DOHH2 (cell line): ENCODE measurements at regions not wholly inside any gene's neighbourhood (a gene's known extent, or its start where the extent isn't known, plus 50 kb on each side); places are given as distances from the start of the nearest gene placed in this dataset.

Source experiments
- H3F3A ChIP-seq: fragments of 200-600 bp; sonication (generic), shearing (Covaris generic); 2 replicates; pipeline ENCODE4 v1.6.0; 2016; ENCODE audit warnings: antibody characterized with exemption, mild to moderate bottlenecking; ENCODE audit not compliant: control insufficient read depth, insufficient read depth
- H3K27ac ChIP-seq: fragments of 200-600 bp; sonication (generic); 2 replicates; pipeline ENCODE4 v1.5.1; 2014; ENCODE audit warnings: low read depth, mild to moderate bottlenecking, low read length, moderate library complexity
- H3K27me3 ChIP-seq: fragments of 200-600 bp; sonication (generic); 2 replicates; pipeline ENCODE4 v1.6.1; 2014; ENCODE audit warnings: mild to moderate bottlenecking, low read length, mixed read lengths; ENCODE audit not compliant: control insufficient read depth
- H3K36me3 ChIP-seq: fragments of 200-600 bp; sonication (generic); 2 replicates; pipeline ENCODE4 v1.6.1; 2014; ENCODE audit warnings: mild to moderate bottlenecking, low read length, moderate library complexity, mixed read lengths; ENCODE audit not compliant: control insufficient read depth
- H3K4me1 ChIP-seq: fragments of 200-600 bp; sonication (generic); 2 replicates; pipeline ENCODE4 v1.6.1; 2014; ENCODE audit warnings: mild to moderate bottlenecking, low read length, mixed read lengths; ENCODE audit not compliant: control insufficient read depth
- H3K4me2 ChIP-seq: fragments of 200-600 bp; sonication (generic); 2 replicates; pipeline ENCODE4 v1.6.0; 2014; ENCODE audit warnings: mild to moderate bottlenecking, low read length, moderate library complexity
- H3K4me3 ChIP-seq: fragments of 200-600 bp; sonication (generic); 2 replicates; pipeline ENCODE4 v1.5.1; 2014; ENCODE audit warnings: mild to moderate bottlenecking, low read length, mixed read lengths
- H3K79me2 ChIP-seq: fragments of 200-600 bp; sonication (generic); 2 replicates; pipeline ENCODE4 v1.6.1; 2014; ENCODE audit warnings: mild to moderate bottlenecking, low read length, mixed read lengths; ENCODE audit not compliant: control insufficient read depth
- H3K9me2 ChIP-seq: fragments of 200-600 bp; sonication (generic); replicated peaks from 2 replicates; pipeline ENCODE4 v1.6.1; 2014; ENCODE audit warnings: mild to moderate bottlenecking, low read length, mixed read lengths; ENCODE audit not compliant: control insufficient read depth
- H3K9me3 ChIP-seq: fragments of 200-600 bp; sonication (generic); 2 replicates; pipeline ENCODE4 v1.6.1; 2014; ENCODE audit warnings: antibody characterized with exemption, low read length, mixed read lengths; ENCODE audit not compliant: control insufficient read depth, insufficient read depth
- H4K20me1 ChIP-seq: fragments of 200-600 bp; sonication (generic); 2 replicates; pipeline ENCODE4 v1.6.0; 2014; ENCODE audit warnings: low read depth, mild to moderate bottlenecking, antibody characterized with exemption, low read length, moderate library complexity; ENCODE audit not compliant: control insufficient read depth, insufficient read depth
- EZH2phosphoT487 ChIP-seq: fragments of 200-600 bp; sonication (generic); IDR thresholded peaks from 2 replicates; pipeline ENCODE4 v1.6.1; 2017; ENCODE audit warnings: borderline replicate concordance, mild to moderate bottlenecking, antibody characterized with exemption, low read length, moderate library complexity, mixed read lengths
- TF ChIP-seq, protein P1 (sequence below): fragments of 200-600 bp; sonication (generic); IDR thresholded peaks from one replicate; pipeline ENCODE4 v1.5.1; 2014; ENCODE audit warnings: antibody characterized with exemption, mild to moderate bottlenecking, low read depth, low read length; ENCODE audit not compliant: poor library complexity, severe bottlenecking

DNA sequence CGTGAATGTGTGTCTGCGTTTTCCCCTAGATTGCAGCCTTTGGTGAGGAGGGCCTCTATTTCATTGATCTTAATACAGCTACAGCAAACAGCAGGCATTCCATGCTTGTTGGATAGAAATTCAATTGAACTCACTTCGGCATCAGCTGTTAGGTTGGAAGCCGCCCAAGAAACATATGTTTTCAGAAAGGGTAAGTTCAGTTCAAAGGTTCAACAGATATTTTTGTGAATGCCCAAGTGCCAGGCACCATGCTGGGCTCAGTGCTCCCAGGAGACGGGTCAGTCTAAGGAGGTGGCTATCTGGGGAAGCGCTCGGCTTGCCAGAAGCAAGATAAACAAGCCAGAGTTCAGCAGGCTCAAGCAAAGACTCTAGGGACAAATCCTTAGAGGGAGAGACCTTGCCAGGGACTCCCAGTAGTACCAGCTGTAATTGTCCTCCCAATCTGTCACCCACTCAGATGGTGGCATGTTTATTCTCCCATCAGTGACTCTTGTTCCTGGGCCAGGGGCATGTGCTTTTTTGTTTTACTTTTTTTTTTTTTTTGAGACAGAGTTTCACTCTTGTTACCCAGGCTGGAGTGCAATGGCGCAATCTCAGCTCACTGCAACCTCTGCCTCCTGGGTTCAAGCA is 64.5 kb upstream of the LARGE1 start:
- no peaks in the 10 kb centered on the region for H3K36me3 ChIP-seq
- H3K4me2 ChIP-seq = no peak overlapping the region
- no peaks in the 10 kb centered on the region for H3K27me3 ChIP-seq
- H3K9me2 ChIP-seq = no peaks in the 10 kb centered on the region
- H4K20me1 ChIP-seq = no peaks in the 10 kb centered on the region
- H3K4me1 ChIP-seq = no peaks in the 10 kb centered on the region
- no peaks in the 10 kb centered on the region for H3K9me3 ChIP-seq
- H3F3A ChIP-seq = no peaks in the 10 kb centered on the region
- TF ChIP-seq EZH2phosphoT487 = no peak
- TF ChIP-seq, protein P1, sequence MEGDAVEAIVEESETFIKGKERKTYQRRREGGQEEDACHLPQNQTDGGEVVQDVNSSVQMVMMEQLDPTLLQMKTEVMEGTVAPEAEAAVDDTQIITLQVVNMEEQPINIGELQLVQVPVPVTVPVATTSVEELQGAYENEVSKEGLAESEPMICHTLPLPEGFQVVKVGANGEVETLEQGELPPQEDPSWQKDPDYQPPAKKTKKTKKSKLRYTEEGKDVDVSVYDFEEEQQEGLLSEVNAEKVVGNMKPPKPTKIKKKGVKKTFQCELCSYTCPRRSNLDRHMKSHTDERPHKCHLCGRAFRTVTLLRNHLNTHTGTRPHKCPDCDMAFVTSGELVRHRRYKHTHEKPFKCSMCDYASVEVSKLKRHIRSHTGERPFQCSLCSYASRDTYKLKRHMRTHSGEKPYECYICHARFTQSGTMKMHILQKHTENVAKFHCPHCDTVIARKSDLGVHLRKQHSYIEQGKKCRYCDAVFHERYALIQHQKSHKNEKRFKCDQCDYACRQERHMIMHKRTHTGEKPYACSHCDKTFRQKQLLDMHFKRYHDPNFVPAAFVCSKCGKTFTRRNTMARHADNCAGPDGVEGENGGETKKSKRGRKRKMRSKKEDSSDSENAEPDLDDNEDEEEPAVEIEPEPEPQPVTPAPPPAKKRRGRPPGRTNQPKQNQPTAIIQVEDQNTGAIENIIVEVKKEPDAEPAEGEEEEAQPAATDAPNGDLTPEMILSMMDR = no peak
- H3K4me3 ChIP-seq = no peak overlapping the region
- H3K79me2 ChIP-seq = no peaks in the 10 kb centered on the region
- H3K27ac ChIP-seq = no peak overlapping the region

DNA sequence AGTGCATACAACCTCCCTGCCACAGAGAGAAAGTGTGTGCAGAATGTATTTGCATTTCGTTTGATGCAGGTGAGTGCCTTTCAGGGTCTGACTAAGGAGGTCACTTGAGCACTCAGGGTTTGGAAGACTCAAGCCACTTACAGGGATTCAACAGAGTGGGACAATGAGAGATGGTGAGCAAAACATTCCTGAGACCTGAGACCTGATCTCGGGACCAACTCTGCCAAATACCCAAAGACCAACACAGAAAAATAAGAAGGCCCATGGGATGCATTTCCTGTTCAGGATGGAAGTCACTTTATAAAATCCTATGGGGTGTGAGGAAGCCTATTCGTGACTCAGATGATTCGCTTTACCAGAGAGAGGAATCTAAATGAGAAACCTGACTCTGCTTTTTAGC is 65.2 kb upstream of the LARGE1 start:
- H3K9me3 ChIP-seq = no peaks in the 10 kb centered on the region
- no peaks in the 10 kb centered on the region for H4K20me1 ChIP-seq
- H3F3A ChIP-seq = no peaks in the 10 kb centered on the region
- no peak overlapping the region for H3K4me2 ChIP-seq
- H3K4me1 ChIP-seq = no peaks in the 10 kb centered on the region
- no peaks in the 10 kb centered on the region for H3K79me2 ChIP-seq
- H3K9me2 ChIP-seq = no peaks in the 10 kb centered on the region
- TF ChIP-seq, protein P1 = no peak
- no peak for TF ChIP-seq EZH2phosphoT487
- H3K4me3 ChIP-seq = no peak overlapping the region
- no peak overlapping the region for H3K27ac ChIP-seq
- no peaks in the 10 kb centered on the region for H3K36me3 ChIP-seq
- H3K27me3 ChIP-seq = no peaks in the 10 kb centered on the region

DNA sequence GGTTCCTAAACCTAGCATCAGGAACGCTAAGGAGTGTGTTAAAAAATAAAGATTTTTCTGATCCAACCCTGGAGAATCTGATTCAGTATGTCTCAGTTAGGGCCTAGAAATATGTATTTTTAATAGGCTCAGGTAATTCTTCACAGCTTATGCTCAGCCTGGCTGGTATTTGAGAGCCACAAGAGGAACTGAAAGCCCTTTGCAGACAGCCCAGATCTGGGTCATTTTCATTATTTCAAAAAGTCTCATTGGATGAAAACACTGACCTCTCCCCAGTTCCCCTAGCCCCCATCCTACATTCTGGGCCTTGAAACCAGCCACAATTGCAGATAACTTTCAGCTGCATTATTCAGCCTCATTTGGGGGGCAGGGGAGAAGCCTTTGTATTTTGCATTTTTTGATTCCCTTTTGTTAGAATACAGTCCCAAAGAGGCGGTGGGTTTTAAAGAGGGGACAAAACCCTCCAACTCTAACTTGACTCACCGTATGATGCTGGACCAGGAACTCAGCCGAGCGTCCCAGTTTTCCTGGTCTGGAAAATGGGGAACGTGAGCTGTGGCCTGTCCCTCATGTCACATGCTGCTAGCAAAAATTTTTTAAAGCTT is 66.0 kb upstream of the LARGE1 start:
- H3K4me2 ChIP-seq = no peak overlapping the region
- no peak for TF ChIP-seq EZH2phosphoT487
- TF ChIP-seq, protein P1 = no peak
- no peak overlapping the region for H3K27ac ChIP-seq

More for the DNA sequence above, 66.0 kb upstream of the LARGE1 start:
- Histone ChIP-seq H3K9me3 (no peaks in the 10 kb centered on the region), H3K36me3 (no peaks in the 10 kb centered on the region), H3K4me1 (no peaks in the 10 kb centered on the region), H3K9me2 (no peaks in the 10 kb centered on the region), H3K79me2 (no peaks in the 10 kb centered on the region), H3K27me3 (no peaks in the 10 kb centered on the region), H3F3A (no peaks in the 10 kb centered on the region), H3K4me3 (no peak overlapping the region), H4K20me1 (no peaks in the 10 kb centered on the region)
